ENCODE measurements at regions not wholly inside any gene's neighbourhood (a gene's known extent, or its start where the extent isn't known, plus 50 kb on each side); places are given as distances from the start of the nearest gene placed in this dataset.
A peak's percentile ranks its signal among the peaks of the same experiment; 100 is the strongest.

DNA sequence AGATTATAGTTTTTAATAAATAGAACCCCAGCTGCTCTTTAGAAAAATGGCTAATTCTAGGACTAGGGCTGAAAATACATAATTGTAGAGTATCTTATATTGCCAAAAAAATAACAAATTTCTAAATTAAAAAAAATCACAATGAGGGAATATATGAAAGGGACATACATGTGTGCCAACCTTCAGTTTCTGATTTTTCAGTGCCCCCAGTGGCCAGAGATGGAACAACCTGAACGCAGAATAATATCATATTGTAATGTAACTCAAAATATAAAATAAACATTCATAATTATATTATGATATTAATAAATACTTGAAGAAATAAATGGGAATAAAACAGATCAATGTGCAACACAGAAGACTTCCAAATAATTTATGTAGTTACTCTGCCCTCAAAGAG, 460.5 kb downstream of the ZNF385D start:
- TF ChIP-seq, protein P1, sequence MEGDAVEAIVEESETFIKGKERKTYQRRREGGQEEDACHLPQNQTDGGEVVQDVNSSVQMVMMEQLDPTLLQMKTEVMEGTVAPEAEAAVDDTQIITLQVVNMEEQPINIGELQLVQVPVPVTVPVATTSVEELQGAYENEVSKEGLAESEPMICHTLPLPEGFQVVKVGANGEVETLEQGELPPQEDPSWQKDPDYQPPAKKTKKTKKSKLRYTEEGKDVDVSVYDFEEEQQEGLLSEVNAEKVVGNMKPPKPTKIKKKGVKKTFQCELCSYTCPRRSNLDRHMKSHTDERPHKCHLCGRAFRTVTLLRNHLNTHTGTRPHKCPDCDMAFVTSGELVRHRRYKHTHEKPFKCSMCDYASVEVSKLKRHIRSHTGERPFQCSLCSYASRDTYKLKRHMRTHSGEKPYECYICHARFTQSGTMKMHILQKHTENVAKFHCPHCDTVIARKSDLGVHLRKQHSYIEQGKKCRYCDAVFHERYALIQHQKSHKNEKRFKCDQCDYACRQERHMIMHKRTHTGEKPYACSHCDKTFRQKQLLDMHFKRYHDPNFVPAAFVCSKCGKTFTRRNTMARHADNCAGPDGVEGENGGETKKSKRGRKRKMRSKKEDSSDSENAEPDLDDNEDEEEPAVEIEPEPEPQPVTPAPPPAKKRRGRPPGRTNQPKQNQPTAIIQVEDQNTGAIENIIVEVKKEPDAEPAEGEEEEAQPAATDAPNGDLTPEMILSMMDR (IDR thresholded peaks at IDR 0.05 in 8 of 11, conservative IDR thresholded peaks at IDR 0.05 in 3 of 11): peak in 6 of 11 experiments; percentile 15 to 45 (median 30)
- no peak for TF ChIP-seq POLR2A (IDR thresholded peaks at IDR 0.05)

Data from spleen (tissue), 7 donors.